AG10803 (cell line): ENCODE measurements at regions not wholly inside any gene's neighbourhood (a gene's known extent, or its start where the extent isn't known, plus 50 kb on each side); places are given as distances from the start of the nearest gene placed in this dataset.

Source experiments
- DNase-seq: peaks from one replicate; pipeline ENCODE4 v3.0.0; 2010; ENCODE audit warnings: low read depth
- H3K4me3 ChIP-seq: 2 replicates; pipeline ENCODE4 v1.5.1; 2011; ENCODE audit warnings: mild to moderate bottlenecking, low read length, control low read depth
- CTCF ChIP-seq: conservative IDR thresholded peaks from 2 replicates; pipeline ENCODE4 v1.5.1; 2011; ENCODE audit warnings: mild to moderate bottlenecking, low read length, control low read depth, inconsistent platforms

DNA sequence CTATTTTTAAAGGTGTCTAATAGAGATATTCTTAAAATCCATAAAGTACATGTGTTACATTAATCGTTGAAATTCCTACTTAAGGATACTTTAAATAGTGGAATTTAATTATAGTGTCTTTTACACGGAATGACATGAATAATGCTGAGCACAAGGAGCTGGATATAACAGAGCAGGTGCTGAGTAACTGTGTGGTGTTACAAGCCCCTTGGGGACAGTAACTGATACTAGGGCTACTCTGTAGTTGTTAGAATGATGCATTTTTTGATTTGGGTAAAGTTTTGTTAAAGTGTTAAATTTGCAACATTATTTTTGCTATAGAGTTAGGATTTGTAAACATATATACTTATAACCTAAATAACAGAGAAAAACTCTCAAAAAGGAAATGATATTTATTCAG lies 1496.1 kb downstream of the OTOL1 start:
- no peak for DNase-seq
- H3K4me3 ChIP-seq: no peak overlapping the region
- no peak for TF ChIP-seq CTCF

DNA sequence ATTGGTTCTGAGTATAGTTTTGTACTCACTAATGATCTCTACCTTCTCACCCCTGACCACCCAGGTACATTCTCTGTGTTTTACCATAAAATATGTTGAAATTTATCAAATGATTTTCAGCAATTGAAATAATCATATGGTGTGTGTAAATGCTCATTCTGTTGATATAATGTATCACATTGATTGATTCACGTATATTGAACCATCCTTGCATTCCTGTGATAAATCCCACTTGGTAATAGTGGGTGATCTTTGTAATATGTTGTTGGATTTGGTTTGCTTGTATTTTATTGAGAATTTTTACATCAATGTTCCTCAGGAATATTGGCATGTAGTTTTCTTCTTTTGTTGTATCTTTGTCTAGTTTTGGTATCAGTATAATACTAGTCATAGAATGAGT lies 1497.6 kb downstream of the OTOL1 start:
- no peak for TF ChIP-seq CTCF
- H3K4me3 ChIP-seq: no peak overlapping the region
- DNase-seq: no peak

DNA sequence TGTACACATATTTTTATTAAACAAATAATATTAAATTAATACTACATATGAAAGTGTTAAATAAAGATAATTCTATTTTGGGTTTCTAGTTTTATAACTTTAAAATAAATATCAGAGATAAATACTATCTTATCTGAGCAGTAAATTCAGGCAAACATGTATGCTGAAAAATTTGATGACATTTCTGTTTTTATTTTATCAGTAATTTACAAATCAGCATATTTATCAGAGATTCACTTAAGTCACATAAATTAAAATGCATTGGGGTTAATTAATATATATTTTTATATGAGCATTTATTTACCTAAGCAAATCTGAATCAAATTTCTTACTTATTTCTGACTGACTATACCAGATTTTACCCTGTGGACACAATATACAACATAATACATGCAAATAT lies 1499.8 kb downstream of the OTOL1 start:
- no peak for TF ChIP-seq CTCF

GRCh38 chr3:162998205-162998604 lies 1501.6 kb downstream of the OTOL1 start:
- H3K4me3 ChIP-seq: no peak overlapping the region

More for the DNA sequence above, 1499.8 kb downstream of the OTOL1 start:
- no peak overlapping the region for H3K4me3 ChIP-seq
- no peak for DNase-seq

DNA sequence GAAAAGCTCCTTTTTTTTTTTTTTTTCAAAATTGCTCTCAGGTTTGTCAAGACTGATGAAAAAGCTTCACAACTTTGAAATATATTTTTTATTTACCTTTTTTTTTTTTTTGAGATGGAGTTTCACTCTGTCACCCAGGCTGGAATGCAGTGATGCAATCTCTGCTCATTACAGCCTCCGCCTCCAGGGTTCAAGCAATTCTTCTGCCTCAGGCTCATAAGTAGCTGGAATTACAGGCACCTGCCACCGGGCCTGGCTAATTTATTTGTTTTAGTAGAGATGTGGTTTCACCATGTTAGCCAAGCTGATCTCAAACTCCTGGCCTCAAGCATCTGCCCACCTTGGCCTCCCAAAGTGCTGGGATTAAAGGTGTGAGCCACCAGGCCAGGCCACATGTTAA lies 1515.0 kb downstream of the OTOL1 start:
- no peak for DNase-seq
- no peak for TF ChIP-seq CTCF
- H3K4me3 ChIP-seq: no peak overlapping the region

More at GRCh38 chr3:162998205-162998604, 1501.6 kb downstream of the OTOL1 start:
- DNase-seq: no peak
- TF ChIP-seq CTCF: no peak

DNA sequence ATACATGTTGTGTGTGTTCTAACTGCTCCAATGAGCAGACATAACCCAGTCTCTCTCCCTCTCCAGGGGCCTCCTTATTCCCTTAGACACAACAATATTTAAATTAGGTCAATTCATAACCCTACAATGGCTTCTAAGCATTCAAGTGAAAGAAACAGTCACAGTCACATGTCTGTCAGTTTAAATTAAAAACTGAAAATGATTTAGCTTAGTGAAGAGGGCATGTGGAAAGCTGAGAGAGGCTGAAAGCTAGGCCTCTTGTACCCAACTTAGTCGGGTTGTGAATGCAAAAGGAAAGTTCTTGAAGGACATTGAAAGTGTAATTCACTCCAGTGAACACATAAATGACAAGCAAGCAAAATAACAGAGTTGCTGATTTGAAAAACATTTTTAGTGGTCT lies 1519.6 kb downstream of the OTOL1 start:
- no peak for DNase-seq
- TF ChIP-seq CTCF: no peak
- no peak overlapping the region for H3K4me3 ChIP-seq

DNA sequence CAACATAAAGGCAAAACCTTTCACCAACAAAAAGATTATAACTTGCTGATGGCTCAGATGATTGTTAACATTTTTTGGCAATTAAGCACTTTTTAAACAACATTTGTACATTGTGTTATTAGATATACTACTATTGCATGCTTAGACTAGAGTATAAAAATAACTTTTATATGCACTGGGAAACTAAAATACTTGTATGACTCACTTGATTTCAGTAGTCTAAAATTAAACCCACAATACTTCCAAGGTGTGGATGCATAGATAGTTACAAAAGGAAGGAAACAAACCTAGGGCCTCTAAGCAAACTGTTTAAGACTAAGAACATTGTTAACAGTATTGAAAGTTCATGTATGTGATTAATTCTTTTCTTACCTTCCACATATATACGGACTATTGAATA lies 1521.5 kb downstream of the OTOL1 start:
- H3K4me3 ChIP-seq: no peak overlapping the region
- no peak for DNase-seq
- no peak for TF ChIP-seq CTCF
